ENCODE measurements at regions not wholly inside any gene's neighbourhood (a gene's known extent, or its start where the extent isn't known, plus 50 kb on each side); places are given as distances from the start of the nearest gene placed in this dataset.

- TF ChIP-seq CTCF (IDR thresholded peaks at IDR 0.05) (no peak), POLR2A (IDR thresholded peaks at IDR 0.05) (no peak)
Observed at GRCh38 chr13:105328212-105328611, 1207.2 kb downstream of the EFNB2 start.

Measured in right lobe of liver (tissue), 4 donors.